GM18867 (cell line): ENCODE measurements at regions not wholly inside any gene's neighbourhood (a gene's known extent, or its start where the extent isn't known, plus 50 kb on each side); places are given as distances from the start of the nearest gene placed in this dataset.
A peak's percentile ranks its signal among the peaks of the same experiment; 100 is the strongest.

ENCODE experiments used
- ATAC-seq: cut with Tn5 transposase; IDR thresholded peaks from one replicate; pipeline ENCODE4 v1.9.1; 2021; ENCODE audit warnings: mild to moderate bottlenecking, moderate library complexity; ENCODE audit not compliant: unreplicated experiment

DNA sequence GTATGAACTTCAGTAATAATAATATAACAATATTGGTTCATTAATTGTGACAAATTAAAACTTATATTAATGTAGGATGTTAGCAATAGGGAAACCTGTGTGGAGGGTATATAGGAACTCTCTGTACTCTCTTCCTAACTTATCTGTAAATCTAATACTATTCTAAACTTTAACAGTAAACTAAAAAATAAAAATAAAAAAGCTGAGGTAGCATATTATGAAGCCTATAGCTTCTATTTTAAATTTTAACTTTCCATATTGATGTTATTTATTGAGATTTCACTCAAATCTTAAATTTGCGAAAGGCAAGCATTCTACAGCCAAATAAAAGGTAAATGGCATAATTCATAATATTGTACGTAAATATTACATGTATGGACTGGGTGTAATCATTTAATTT lies 326.4 kb downstream of the MEI4 start:
- no peak for ATAC-seq

DNA sequence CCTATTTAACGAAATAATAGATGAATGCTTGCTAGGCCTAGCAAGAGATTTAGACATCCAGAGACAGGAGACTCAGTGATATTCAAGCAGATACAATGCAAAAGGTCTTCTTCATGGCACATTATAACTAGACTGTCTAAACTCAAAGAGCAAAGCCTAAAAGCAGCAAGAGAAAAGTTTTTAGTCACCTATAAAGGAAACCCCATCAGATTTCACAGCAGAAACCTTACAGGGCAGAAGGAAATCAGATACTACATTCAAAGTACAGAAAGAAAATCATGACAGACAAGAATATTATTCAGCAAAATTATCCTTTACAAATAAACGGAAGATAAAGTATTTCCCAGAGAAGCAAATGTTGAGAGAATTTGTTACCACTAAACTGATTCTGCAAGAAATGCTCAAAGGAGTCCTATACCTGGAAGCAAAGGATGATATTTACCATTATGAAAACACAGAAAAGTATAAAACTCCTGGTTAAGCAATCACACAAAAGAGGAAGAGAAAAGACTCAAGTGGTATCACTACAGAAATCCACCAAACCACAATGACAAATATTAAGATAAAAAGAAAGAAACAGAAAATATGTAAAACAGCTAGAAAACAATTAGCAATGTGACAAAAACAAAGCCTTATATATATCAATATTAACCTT lies 333.7 kb downstream of the MEI4 start:
- ATAC-seq = peak; percentile 96

- ATAC-seq = peak; percentile 52
Observed at GRCh38 chr6:77987035-77987384, 334.2 kb downstream of the MEI4 start.

GRCh38 chr6:78010130-78010529 lies 357.3 kb downstream of the MEI4 start:
- no peak for ATAC-seq

GRCh38 chr6:78020586-78020985 lies 367.7 kb downstream of the MEI4 start:
- ATAC-seq = no peak

DNA sequence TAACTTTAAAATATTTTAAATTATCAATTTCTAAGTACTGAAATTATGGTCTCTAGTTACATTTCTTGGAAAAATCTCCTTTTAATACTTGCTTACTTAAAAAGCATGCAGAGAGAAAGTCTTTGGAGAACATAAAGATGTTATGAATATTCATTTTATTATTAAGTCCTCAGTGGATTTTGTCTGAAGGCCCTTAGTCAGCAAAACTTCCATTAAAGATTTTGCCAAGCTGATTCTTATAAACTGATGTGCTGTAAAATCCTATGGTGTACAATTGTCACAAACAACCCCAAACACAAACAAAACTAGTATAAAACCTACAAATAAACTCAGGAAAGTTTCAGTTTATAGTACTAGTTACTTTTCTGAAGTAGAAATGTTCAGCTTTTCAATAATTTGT lies 372.7 kb downstream of the MEI4 start:
- no peak for ATAC-seq

DNA sequence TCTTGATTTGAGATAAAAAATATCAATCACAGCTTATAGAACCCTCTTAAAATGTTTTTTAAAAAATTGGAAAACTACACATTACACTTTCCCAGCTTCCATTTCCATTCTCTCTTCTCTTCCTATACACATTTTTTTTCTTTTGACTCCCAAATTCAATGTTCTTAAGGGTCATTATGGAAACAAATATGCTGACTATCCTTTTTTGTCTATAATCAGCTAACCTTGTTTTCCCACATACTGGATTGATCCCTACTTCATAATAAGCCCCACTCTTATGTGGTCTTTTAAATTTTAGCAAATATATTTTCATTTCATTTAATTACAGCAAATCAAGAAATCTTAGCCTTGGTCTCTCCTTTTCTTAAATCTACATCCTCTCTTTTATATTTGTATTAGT lies 378.4 kb downstream of the MEI4 start:
- no peak for ATAC-seq

- ATAC-seq = no peak
Observed at GRCh38 chr6:78059171-78059570, 406.3 kb downstream of the MEI4 start.

- no peak for ATAC-seq
Observed at GRCh38 chr6:78062993-78063392, 410.2 kb downstream of the MEI4 start.

- no peak for ATAC-seq
Observed at GRCh38 chr6:78076371-78076770, 423.5 kb downstream of the MEI4 start.

DNA sequence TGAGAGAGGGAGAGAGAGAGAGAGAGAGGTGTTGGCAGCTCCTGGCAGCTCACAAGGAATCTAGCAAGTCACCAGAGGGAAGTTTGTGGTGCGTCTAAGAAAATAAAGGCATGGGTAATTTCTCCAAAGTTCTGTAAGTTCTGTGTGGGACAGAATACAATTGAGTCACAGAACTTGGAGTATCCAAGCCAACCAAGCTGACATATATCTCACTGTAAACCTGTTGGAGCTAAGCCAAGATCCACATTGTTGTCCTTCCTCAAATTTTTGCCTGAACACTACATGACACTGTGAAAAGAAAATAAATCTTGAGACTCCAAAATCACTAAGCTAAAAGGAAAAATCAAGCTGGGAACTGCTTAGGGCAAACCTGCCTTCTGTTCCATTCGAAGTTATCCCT lies 436.7 kb downstream of the MEI4 start:
- no peak for ATAC-seq

DNA sequence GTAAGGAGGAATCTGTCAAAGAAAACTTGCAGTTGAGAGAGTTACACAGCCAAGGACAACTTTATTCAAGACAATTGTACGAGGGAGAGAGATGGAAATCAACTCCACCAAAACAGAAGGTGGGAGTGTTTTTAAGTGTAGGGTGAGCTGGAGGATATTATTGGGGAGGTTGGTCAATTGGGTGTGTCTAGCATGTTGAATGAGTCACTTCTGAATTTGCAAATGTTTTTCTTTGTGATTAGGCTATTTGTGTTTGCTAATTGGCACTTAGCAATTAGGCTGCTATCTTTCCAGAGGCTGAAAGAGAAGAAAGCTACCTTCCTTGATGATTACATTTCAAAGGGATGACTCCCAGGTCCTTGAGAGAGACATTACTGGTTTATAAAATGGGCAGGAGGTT lies 441.1 kb downstream of the MEI4 start:
- ATAC-seq = no peak

- ATAC-seq = no peak
Observed at GRCh38 chr6:78101387-78101786, 448.5 kb downstream of the MEI4 start.

DNA sequence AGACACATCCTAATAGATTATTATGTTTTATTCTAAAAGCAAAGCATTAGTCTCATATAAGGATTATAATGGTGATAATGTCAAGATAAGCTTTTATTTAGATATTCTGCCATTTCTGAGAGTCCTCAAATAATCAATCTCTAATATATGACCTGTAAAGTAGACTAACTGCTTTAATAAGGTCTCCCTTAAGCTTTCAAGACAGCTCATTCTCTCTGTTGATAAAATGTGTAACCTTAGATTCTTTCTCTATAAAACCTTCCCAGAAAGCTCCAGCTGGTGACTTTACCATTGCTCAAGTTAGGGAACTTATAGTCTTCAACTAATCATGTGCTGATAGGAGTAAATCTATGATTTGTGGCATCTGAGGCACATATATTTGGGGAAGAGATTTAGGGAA lies 457.8 kb downstream of the MEI4 start:
- no peak for ATAC-seq

- no peak for ATAC-seq
Observed at GRCh38 chr6:78117966-78118365, 465.1 kb downstream of the MEI4 start.

DNA sequence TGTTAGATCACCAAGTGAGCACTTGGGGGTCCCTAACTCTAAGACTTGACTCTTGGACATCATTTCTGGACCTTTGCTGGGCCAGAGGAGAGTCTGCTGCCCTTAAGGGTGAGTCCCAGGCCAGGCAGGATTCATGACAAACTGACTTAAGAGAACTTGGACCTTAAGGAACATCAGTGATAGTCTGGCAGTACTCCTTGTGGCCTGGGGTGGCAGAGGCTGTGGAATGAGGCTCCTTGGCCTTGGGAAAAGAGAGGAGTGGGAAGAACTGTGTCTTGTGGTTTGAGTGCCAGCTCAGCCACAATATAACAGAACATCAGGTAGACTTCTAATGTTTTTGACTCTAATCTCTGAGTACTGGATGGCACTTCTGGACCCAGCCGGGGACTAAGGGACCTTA lies 478.7 kb downstream of the MEI4 start:
- ATAC-seq = no peak

DNA sequence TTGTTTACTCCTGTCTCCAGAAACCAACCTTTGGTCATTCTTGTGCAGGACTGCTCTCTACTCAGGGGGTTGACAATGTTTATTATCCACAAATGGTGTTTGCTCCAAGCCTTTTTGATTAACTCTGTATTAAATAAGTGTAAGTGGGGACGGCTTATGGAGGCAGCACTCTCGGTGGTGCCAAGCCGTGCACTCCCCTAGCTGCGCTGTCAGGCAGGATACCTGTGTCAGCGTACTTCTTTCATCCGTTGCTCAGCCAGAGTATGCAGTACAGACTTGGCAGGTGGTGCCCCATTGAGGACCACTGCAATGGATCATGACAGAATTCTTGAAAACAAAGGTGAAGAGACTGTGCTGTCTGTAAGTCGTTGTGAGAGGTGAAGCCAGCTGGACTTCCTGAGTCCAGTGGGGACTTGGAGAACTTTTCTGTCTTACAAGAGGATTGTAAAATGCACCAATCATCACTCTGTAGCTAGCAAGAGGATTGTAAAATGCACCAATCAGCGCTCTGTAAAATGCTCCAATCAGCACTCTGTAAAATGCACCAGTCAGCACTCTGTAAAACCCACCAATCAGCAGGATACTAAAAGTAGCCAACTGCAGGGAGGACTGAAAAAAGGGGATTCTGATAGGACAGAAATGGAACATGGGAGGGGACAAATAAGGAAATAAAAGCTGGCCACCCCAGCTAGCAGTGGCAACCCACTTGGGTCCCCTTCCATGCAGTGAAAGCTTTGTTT lies 480.0 kb downstream of the MEI4 start:
- no peak for ATAC-seq

- no peak for ATAC-seq
Observed at GRCh38 chr6:78150425-78150824, 497.6 kb downstream of the MEI4 start.

DNA sequence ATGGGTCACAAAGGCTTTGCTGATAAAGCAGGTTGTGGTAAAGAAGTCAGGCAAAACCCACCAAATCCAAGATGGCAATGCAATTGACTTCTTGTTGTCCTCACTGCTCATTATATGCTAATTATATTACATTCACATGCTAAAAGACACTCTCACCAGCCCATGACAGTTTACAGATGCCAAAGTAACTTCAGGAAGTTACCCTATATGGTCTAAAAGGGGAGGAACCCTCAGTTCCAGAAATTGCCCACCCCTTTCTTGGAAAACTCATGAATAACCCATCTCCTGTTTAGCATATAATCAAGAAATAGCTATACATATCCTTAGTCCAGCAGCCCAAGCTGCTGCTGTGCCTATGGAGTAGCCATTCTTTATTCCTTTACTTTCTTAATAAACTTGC lies 501.1 kb downstream of the MEI4 start:
- no peak for ATAC-seq

DNA sequence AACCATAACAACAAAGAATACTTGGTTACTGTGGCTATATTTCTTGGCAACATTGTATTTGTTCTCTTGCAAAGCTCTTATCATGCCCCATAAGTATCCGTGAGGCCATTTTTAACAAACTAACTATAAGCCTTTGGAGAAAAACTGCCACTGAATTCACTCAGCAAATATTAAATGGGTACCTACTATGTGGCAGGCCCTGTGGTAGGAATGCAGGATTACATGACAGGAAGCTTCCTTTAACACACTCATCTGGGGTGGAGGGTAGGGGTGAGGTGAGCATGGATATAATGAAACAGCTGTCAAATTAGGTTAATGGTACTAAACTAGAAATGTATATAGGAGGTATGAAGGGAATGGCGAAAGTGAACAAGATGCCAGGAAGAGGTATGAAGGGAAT lies 504.8 kb downstream of the MEI4 start:
- no peak for ATAC-seq

- ATAC-seq = no peak
Observed at GRCh38 chr6:78188891-78189290, 536.1 kb downstream of the MEI4 start.

- ATAC-seq = no peak
Observed at GRCh38 chr6:78192057-78192456, 539.2 kb downstream of the MEI4 start.

DNA sequence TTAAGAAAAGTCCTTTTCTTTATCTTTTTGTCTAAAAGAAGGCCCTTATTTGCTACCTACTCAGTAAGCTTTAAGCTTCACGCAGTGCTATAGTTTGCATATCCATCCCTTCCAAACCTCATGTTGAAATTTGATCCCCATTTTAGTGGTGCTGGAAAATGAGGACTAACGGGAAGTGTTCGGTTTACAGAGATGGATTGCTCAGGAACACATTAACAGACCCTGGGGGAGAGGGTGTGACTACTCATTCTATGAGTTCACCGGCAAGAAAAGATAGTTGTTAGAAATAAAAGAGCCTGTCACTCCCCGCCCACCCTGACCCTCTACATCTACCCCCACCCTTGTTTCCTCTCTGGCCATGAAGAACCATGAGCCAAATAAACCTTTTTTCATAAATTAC lies 546.2 kb downstream of the MEI4 start:
- no peak for ATAC-seq
